ENCODE measurements at regions not wholly inside any gene's neighbourhood (a gene's known extent, or its start where the extent isn't known, plus 50 kb on each side); places are given as distances from the start of the nearest gene placed in this dataset.

GRCh38 chr12:126781593-126781992 lies 1485.4 kb upstream of the TMEM132C start:
- no peak for TF ChIP-seq CTCF (conservative IDR thresholded peaks at IDR 0.05 in 1 of 2, IDR thresholded peaks at IDR 0.05 in 1 of 2; ENCODE audit: extremely low read depth in 1 of 2, insufficient read depth in 1 of 2, low read depth in 1 of 2, low read length in 2 of 2)
- no peak for TF ChIP-seq EZH2 (IDR thresholded peaks at IDR 0.05; ENCODE audit: borderline replicate concordance, low read length)

Data from mammary epithelial cell (primary cell).